Activated T-cell treated with anti-CD3 and anti-CD28 coated beads, Interleukin-2, amount 50 U/mL, for 4 hours (primary cell): ENCODE measurements at regions not wholly inside any gene's neighbourhood (a gene's known extent, or its start where the extent isn't known, plus 50 kb on each side); places are given as distances from the start of the nearest gene placed in this dataset.

Experiments used
- ATAC-seq, 2 donors: fragments of 200-7000 bp; cut with Tn5 transposase; one replicate each; pipeline ENCODE4 v1.10.0; 2021
- DNase-seq: peaks from one replicate; pipeline ENCODE4 v3.0.0-alpha.2; 2020
- H3K27me3 Mint-ChIP-seq: one replicate; pipeline ENCODE4 v1.8.0; 2021; ENCODE audit warnings: low read depth, mixed read lengths
- H3K36me3 Mint-ChIP-seq: one replicate; pipeline ENCODE4 v1.8.0; 2022; ENCODE audit warnings: mixed read lengths; ENCODE audit not compliant: insufficient read depth
- H3K4me1 Mint-ChIP-seq: one replicate; pipeline ENCODE4 v1.8.0; 2021; ENCODE audit warnings: low read depth, mixed read lengths
- H3K4me3 Mint-ChIP-seq: one replicate; pipeline ENCODE4 v1.8.0; 2021; ENCODE audit warnings: mild to moderate bottlenecking, moderate library complexity, mixed read lengths
- H3K9me3 Mint-ChIP-seq: one replicate; pipeline ENCODE4 v1.8.0; 2021; ENCODE audit warnings: mixed read lengths

DNA sequence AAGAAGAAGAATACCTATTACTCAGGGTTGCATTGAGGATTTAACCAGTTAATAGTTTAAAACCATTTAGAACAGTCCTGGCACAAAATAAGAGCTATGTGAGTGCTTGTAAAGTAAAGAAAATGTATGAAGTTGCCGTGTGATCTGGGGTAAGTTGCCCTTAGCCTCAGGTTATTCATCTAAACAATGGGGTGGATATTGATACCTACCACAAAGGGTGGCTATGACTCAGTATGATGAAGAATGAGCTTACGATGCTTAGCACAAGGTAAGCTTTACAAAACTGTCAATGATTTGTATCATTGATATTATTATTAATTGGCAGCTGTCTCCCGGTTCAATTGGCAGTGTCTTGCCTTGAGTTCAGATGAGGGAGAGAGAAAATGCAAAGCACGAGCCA, 149.4 kb upstream of the PITX1 start:
- Mint-ChIP-seq H3K9me3 (no peaks in the 10 kb centered on the region), H3K27me3 (peaks cover 3% of the 10 kb centered on the region), H3K4me3 (no peak overlapping the region), H3K4me1 (no peaks in the 10 kb centered on the region), H3K36me3 (no peaks in the 10 kb centered on the region)
- no peak for DNase-seq
- no peak for ATAC-seq

DNA sequence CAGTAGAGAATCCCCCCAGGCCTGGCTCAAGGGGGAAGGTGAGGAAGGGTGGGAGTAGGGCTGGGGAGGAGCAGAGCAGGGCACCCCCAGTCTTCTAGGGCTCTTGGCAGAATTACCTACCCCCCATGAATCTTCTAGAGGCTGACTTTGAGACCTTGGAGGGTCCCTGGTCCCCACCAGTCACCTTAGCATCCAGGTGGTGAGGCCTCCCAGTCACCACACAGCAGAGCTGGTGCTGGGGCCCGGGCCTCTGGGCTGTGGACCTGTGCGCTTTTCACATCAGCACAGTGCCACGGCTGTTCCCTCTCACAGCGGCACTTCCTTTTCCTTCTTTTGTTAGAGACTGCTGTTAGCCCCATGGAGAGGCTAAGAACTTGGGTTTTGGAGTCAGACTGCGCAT, 148.6 kb upstream of the PITX1 start:
- Mint-ChIP-seq H3K4me1 (no peaks in the 10 kb centered on the region), H3K4me3 (no peak overlapping the region), H3K36me3 (no peaks in the 10 kb centered on the region), H3K27me3 (peaks cover 3% of the 10 kb centered on the region), H3K9me3 (no peaks in the 10 kb centered on the region)
- DNase-seq (no peak), ATAC-seq (no peak)

DNA sequence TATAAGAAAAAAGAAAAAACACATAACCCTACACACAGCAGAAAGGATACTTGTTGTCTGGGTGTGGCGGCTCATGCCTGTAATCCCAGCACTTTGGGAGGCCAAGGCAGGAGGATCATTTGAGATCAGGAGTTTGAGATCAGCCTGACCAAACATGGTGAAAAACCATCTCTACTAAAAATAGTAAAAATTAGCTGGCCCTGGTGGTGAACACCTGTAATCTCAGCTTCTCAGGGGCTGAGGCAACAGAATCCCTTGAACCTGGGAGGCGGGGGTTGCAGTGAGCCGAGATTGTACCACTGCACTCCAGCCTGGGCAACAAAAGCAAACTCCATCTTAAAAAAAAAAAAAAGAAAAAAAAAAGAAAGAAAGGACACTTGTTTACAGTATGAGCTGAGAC, 147.6 kb upstream of the PITX1 start:
- H3K4me3 Mint-ChIP-seq = no peak overlapping the region
- no peaks in the 10 kb centered on the region for H3K9me3 Mint-ChIP-seq
- no peaks in the 10 kb centered on the region for H3K36me3 Mint-ChIP-seq
- H3K27me3 Mint-ChIP-seq = peaks cover 6% of the 10 kb centered on the region
- DNase-seq = no peak
- no peaks in the 10 kb centered on the region for H3K4me1 Mint-ChIP-seq
- ATAC-seq = no peak

DNA sequence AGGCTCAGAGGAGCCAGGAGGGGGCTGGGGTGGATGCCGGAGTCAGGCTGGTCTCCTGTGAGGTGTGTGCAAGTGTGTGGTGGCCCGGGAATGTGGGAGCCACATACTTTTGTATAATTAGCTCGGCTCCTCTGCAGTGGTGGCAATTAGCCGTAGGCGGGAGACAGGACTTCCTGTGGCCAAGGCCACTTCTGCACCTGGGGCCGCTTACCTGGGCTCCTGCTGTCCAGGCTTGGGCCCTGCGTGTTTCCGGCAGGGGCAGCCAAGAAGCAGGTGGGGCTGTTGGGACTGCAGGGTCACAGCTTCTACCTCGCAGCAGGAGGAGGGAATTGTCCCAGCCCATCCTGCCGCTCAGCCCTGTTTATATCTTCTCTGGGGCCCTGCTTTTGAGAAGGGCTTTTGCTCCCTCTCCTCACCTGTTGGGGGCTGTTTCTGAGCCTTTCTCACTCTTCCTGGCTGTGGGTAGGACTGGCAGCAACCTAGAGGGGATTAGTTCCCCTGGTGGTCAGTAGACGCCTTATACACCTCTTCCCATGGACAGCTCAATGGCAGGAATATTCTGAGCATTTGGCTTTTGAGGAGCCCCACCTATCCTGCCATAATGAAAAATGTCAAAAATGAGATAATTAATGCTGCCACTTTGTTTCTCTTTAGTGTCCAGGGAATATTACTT, 145.4 kb upstream of the PITX1 start:
- ATAC-seq (no peak), DNase-seq (no peak)
- Mint-ChIP-seq H3K36me3 (no peaks in the 10 kb centered on the region), H3K9me3 (no peaks in the 10 kb centered on the region), H3K4me1 (no peaks in the 10 kb centered on the region), H3K4me3 (no peak overlapping the region), H3K27me3 (peaks cover 11% of the 10 kb centered on the region)

- peaks cover 11% of the 10 kb centered on the region for H3K27me3 Mint-ChIP-seq
- H3K9me3 Mint-ChIP-seq = no peaks in the 10 kb centered on the region
Measured at GRCh38 chr5:135178476-135179155, 144.6 kb upstream of the PITX1 start.

GRCh38 chr5:135177591-135177990, 143.6 kb upstream of the PITX1 start:
- no peaks in the 10 kb centered on the region for H3K9me3 Mint-ChIP-seq

More at GRCh38 chr5:135178476-135179155, 144.6 kb upstream of the PITX1 start:
- DNase-seq = no peak
- Mint-ChIP-seq H3K4me1 (no peaks in the 10 kb centered on the region), H3K36me3 (no peaks in the 10 kb centered on the region), H3K4me3 (no peak overlapping the region)
- no peak for ATAC-seq

GRCh38 chr5:135176991-135177390, 143.0 kb upstream of the PITX1 start:
- no peak overlapping the region for H3K4me3 Mint-ChIP-seq
- H3K36me3 Mint-ChIP-seq = no peaks in the 10 kb centered on the region
- H3K9me3 Mint-ChIP-seq = no peaks in the 10 kb centered on the region
- H3K27me3 Mint-ChIP-seq = peaks cover 21% of the 10 kb centered on the region
- DNase-seq (no peak), ATAC-seq (no peak)
- H3K4me1 Mint-ChIP-seq = no peaks in the 10 kb centered on the region

More at GRCh38 chr5:135177591-135177990, 143.6 kb upstream of the PITX1 start:
- DNase-seq (no peak), ATAC-seq (no peak)
- no peaks in the 10 kb centered on the region for H3K4me1 Mint-ChIP-seq
- no peaks in the 10 kb centered on the region for H3K36me3 Mint-ChIP-seq
- H3K4me3 Mint-ChIP-seq = no peak overlapping the region
- H3K27me3 Mint-ChIP-seq = peaks cover 16% of the 10 kb centered on the region

- no peaks in the 10 kb centered on the region for H3K9me3 Mint-ChIP-seq
- H3K27me3 Mint-ChIP-seq = peaks cover 26% of the 10 kb centered on the region
- no peak for ATAC-seq
- no peak overlapping the region for H3K4me3 Mint-ChIP-seq
- no peak for DNase-seq
- no peaks in the 10 kb centered on the region for H3K4me1 Mint-ChIP-seq
- H3K36me3 Mint-ChIP-seq = no peaks in the 10 kb centered on the region
Measured at GRCh38 chr5:135174315-135175096, 140.5 kb upstream of the PITX1 start.

DNA sequence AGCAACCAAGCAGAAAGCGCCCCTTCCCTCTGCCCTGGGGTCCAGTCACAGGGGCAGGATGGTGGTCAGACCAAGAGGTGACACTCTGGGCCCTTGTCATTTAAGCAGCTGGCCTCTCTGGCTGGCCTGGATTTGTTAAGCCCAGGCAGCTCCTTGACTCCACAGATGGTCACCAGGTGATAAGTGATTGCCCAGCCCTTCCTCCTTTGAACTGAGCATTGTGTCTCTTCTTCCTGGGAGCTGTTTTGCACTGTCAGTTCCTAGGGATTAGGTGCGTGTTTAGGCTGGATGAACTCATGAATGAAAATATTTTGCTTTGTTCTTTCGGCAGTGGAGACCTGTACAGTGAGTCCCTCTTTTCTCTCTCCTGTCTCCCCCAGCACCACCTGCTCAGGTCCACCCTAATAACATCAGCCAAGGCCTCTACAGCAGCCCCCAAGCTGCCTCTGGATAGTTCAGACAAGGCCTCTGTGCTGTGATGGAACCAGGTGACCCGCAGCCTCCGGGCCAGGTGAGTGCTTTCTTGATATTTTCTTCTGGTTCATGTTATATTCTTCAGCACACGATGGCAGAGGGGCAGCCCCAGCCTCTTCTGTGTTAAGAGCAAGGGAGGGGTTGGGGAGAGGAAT, 139.7 kb upstream of the PITX1 start:
- no peak for DNase-seq
- no peak for ATAC-seq
- H3K36me3 Mint-ChIP-seq = no peaks in the 10 kb centered on the region
- no peaks in the 10 kb centered on the region for H3K4me1 Mint-ChIP-seq
- H3K9me3 Mint-ChIP-seq = no peaks in the 10 kb centered on the region
- H3K27me3 Mint-ChIP-seq = peaks cover 28% of the 10 kb centered on the region
- no peak overlapping the region for H3K4me3 Mint-ChIP-seq

DNA sequence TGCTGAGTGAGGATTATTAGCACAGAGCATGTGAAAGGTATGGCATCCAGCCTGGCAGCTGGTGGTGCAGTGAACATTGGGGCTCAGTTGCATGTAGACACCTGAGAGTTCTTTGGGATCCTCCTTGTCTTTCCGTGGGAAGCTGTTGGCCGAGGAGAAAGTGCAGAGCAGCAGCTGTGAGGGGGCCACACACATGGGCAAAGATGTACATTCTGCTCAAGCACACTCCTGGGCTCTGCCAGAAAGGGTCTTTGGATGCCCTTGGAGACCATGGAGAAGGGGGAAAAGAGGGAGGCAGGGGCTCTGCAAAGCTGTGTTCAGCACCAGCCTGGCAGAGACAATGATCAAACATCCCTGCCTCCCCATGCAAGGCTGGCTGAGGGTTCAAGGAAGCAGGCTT, 138.7 kb upstream of the PITX1 start:
- Mint-ChIP-seq H3K27me3 (peaks cover 36% of the 10 kb centered on the region), H3K9me3 (no peaks in the 10 kb centered on the region), H3K36me3 (no peaks in the 10 kb centered on the region), H3K4me3 (no peak overlapping the region), H3K4me1 (no peaks in the 10 kb centered on the region)
- DNase-seq = no peak
- ATAC-seq = no peak

DNA sequence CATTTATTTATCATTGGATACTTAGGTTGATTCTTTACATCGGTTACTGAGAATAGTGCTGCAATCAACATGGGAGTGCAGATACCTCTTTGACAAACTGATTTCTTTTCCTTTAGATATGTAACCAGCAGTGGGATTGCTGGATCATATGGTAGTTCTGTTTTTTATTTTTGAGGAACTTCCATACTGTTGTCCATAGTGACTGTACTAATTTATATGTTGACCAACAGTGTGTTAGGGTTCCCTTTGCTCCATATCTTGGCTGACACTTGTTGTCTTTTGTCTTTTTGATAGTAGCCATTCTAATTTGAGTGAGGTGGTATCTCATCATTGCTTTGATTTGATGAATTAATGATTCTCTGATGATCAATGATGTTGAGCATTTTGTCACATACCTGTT, 137.3 kb upstream of the PITX1 start:
- Mint-ChIP-seq H3K9me3 (no peaks in the 10 kb centered on the region), H3K27me3 (peaks cover 36% of the 10 kb centered on the region), H3K4me1 (no peaks in the 10 kb centered on the region), H3K4me3 (no peak overlapping the region), H3K36me3 (no peaks in the 10 kb centered on the region)
- ATAC-seq (no peak), DNase-seq (no peak)

GRCh38 chr5:135170500-135170899, 136.5 kb upstream of the PITX1 start:
- Mint-ChIP-seq H3K4me3 (no peak overlapping the region), H3K4me1 (no peaks in the 10 kb centered on the region), H3K9me3 (no peaks in the 10 kb centered on the region), H3K36me3 (no peaks in the 10 kb centered on the region), H3K27me3 (peaks cover 34% of the 10 kb centered on the region)
- ATAC-seq = no peak
- DNase-seq = no peak

DNA sequence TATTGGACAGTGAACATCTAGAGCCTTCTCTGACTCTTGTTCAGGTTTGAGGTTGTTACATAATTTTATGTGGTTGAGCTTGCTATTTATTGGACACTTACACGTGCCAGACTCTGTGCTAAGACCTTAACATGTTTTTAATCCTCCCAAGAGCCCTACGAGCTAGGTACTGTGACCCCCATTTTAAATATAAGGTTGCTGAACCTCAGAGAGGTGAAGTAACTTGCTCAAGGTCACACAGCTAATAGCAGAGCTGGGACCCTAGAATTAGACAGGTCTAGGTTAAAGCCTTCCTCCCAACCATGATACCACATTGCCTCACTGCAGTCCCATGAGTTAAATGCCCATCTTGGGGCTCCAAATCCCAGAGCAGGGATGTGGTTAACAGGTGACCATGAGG, 135.7 kb upstream of the PITX1 start:
- no peaks in the 10 kb centered on the region for H3K4me1 Mint-ChIP-seq
- H3K27me3 Mint-ChIP-seq = peaks cover 37% of the 10 kb centered on the region
- no peak for DNase-seq
- no peak overlapping the region for H3K4me3 Mint-ChIP-seq
- ATAC-seq = no peak
- H3K9me3 Mint-ChIP-seq = no peaks in the 10 kb centered on the region
- no peaks in the 10 kb centered on the region for H3K36me3 Mint-ChIP-seq

DNA sequence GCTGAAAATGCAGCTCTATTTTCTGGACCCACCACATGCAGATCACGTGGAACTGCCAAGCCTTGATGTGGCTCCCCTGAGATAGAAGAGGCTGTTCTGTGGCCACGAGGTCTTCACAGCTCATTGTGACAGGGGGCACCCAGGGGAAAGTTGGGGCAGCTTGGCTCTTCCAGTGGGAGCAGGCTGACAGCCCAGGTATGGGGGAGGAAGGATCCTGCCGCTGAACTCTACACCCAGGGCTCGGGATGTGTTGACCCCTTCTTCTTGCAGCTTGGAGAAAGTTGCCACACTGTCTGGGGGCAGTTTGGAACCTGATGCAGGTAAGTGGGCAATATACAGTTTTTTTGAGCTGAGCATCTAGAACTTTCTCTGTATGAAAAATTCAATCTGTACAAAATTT, 133.6 kb upstream of the PITX1 start:
- H3K4me3 Mint-ChIP-seq = no peak overlapping the region
- no peak for ATAC-seq
- no peaks in the 10 kb centered on the region for H3K36me3 Mint-ChIP-seq
- H3K27me3 Mint-ChIP-seq = peaks cover 35% of the 10 kb centered on the region
- no peaks in the 10 kb centered on the region for H3K4me1 Mint-ChIP-seq
- no peaks in the 10 kb centered on the region for H3K9me3 Mint-ChIP-seq
- DNase-seq = no peak
